UCSD-AML1 (cell line): ENCODE measurements at regions not wholly inside any gene's neighbourhood (a gene's known extent, or its start where the extent isn't known, plus 50 kb on each side); places are given as distances from the start of the nearest gene placed in this dataset.
"Not testable (repeated sequence)": the region's sequence is repeated elsewhere in the genome, so short reads cannot be mapped to it uniquely, and the experiment has no call there.

Experiments used
- DNase-seq: peaks from one replicate; lab custom pipeline; 2025; ENCODE audit not compliant: unreplicated experiment; lab: John Stamatoyannopoulos, UW

- DNase-seq: no peak
Observed at GRCh38 chr7:81150951-81151361, 232.1 kb upstream of the SEMA3C start.

- no peak for DNase-seq
Observed at GRCh38 chr7:81143856-81144255, 225.0 kb upstream of the SEMA3C start.

- not testable (repeated sequence) for DNase-seq
Observed at GRCh38 chr7:81141257-81142205, 222.7 kb upstream of the SEMA3C start.

- no peak for DNase-seq
Observed at GRCh38 chr7:81140775-81141174, 221.9 kb upstream of the SEMA3C start.

- no peak for DNase-seq
Observed at GRCh38 chr7:81140252-81140651, 221.4 kb upstream of the SEMA3C start.

GRCh38 chr7:81138870-81139269 lies 220.0 kb upstream of the SEMA3C start:
- no peak for DNase-seq

- no peak for DNase-seq
Observed at GRCh38 chr7:81135324-81135723, 216.5 kb upstream of the SEMA3C start.

- no peak for DNase-seq
Observed at GRCh38 chr7:81128011-81128410, 209.2 kb upstream of the SEMA3C start.

GRCh38 chr7:81120803-81121202 lies 202.0 kb upstream of the SEMA3C start:
- no peak for DNase-seq

GRCh38 chr7:81120111-81120510 lies 201.3 kb upstream of the SEMA3C start:
- DNase-seq: no peak

GRCh38 chr7:81114633-81115032 lies 195.8 kb upstream of the SEMA3C start:
- DNase-seq: no peak

GRCh38 chr7:81112731-81113130 lies 193.9 kb upstream of the SEMA3C start:
- DNase-seq: no peak

GRCh38 chr7:81111781-81112540 lies 193.1 kb upstream of the SEMA3C start:
- no peak for DNase-seq

GRCh38 chr7:81111358-81111757 lies 192.5 kb upstream of the SEMA3C start:
- DNase-seq: no peak

GRCh38 chr7:81110673-81111072 lies 191.8 kb upstream of the SEMA3C start:
- no peak for DNase-seq

- no peak for DNase-seq
Observed at GRCh38 chr7:81098213-81098612, 179.4 kb upstream of the SEMA3C start.

- DNase-seq: no peak
Observed at GRCh38 chr7:81094952-81095351, 176.1 kb upstream of the SEMA3C start.

- no peak for DNase-seq
Observed at GRCh38 chr7:81081616-81082015, 162.8 kb upstream of the SEMA3C start.

GRCh38 chr7:81080553-81080952 lies 161.7 kb upstream of the SEMA3C start:
- DNase-seq: no peak

GRCh38 chr7:81079746-81080145 lies 160.9 kb upstream of the SEMA3C start:
- no peak for DNase-seq

- no peak for DNase-seq
Observed at GRCh38 chr7:81075150-81075549, 156.3 kb upstream of the SEMA3C start.

- no peak for DNase-seq
Observed at GRCh38 chr7:81074406-81074805, 155.6 kb upstream of the SEMA3C start.
